ENCODE measurements at regions not wholly inside any gene's neighbourhood (a gene's known extent, or its start where the extent isn't known, plus 50 kb on each side); places are given as distances from the start of the nearest gene placed in this dataset.

DNA sequence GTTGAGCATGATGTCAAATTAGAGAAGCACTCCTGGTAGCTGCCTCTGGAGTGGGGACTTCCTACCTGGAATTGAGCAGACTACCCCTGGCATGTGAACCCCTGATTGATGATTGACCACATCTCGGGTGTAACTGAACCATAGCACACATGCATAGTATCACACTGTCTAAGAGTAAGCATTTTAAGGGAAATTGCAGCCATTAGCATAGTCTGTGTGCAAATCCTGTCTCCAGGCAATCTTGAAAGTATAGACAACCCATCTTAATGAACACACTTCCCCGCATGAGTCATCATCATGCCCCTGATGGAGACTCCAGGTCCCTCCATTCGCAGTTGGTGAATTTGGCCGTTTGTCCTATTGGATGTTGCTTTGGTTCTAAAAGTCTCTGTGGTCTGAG is 131.3 kb downstream of the C11orf91 start:
- peaks cover 18 to 20% of the 10 kb centered on the region in 2 experiments for H3K4me1 Mint-ChIP-seq
- Histone ChIP-seq H3K27ac (ENCODE audit: insufficient read length, low read depth, low read length) (no peak overlapping the region), H3K4me2 (ENCODE audit: insufficient read depth, insufficient read length, low read length) (no peak overlapping the region), H3K4ac (ENCODE audit: low read depth, low read length) (no peak overlapping the region), H3K18ac (ENCODE audit: insufficient read length, low read depth, low read length) (no peak overlapping the region), H3K4me1 (ENCODE audit: insufficient read depth, low read length) (no peaks in the 10 kb centered on the region), H4K8ac (replicated peaks; ENCODE audit: insufficient read length, low read depth, low read length) (no peak overlapping the region), H2AFZ (ENCODE audit: low read length) (no peak overlapping the region), H2BK5ac (ENCODE audit: insufficient read length, low read length) (no peak overlapping the region), H3K9ac (ENCODE audit: extremely low read depth, insufficient read length, low read length) (no peak overlapping the region), H4K20me1 (ENCODE audit: control insufficient read depth, insufficient read depth, insufficient read length) (no peaks in the 10 kb centered on the region), H4K5ac (ENCODE audit: insufficient read length, low read depth, low read length) (no peak overlapping the region), H3K23me2 (ENCODE audit: insufficient read length, low read depth, low read length, poor library complexity, severe bottlenecking) (no peaks in the 10 kb centered on the region), H2BK12ac (ENCODE audit: insufficient read length, low read depth, low read length) (no peak overlapping the region), H3K9me3 (ENCODE audit: control insufficient read depth, low read depth, low read length) (no peaks in the 10 kb centered on the region), H3K79me2 (ENCODE audit: insufficient read depth, low read length) (no peaks in the 10 kb centered on the region), H3K79me1 (ENCODE audit: insufficient read depth, low read depth, low read length, poor library complexity, severe bottlenecking) (no peaks in the 10 kb centered on the region), H2BK120ac (ENCODE audit: low read depth, low read length, poor library complexity, severe bottlenecking) (no peak overlapping the region), H3T11ph (ENCODE audit: low read length) (no peak overlapping the region), H3K27me3 (ENCODE audit: insufficient read depth, low read length) (no peaks in the 10 kb centered on the region), H3K14ac (ENCODE audit: insufficient read depth, low read length) (no peak overlapping the region), H2BK20ac (ENCODE audit: low read depth, low read length, poor library complexity, severe bottlenecking) (no peak overlapping the region), H2AK5ac (ENCODE audit: insufficient read length, low read length) (no peak overlapping the region), H4K91ac (ENCODE audit: insufficient read length, low read depth, low read length) (no peak overlapping the region), H3K23ac (ENCODE audit: insufficient read length, low read depth, low read length) (no peak overlapping the region), H3K56ac (ENCODE audit: insufficient read length, low read depth, low read length) (no peak overlapping the region), H2BK15ac (ENCODE audit: low read depth, low read length) (no peak overlapping the region)
- H3K9me3 Mint-ChIP-seq: peaks cover 7% of the 10 kb centered on the region in 2 experiments; a peak in 2 of 5 replicates
- peaks cover 2 to 13% (median 4%) of the 10 kb centered on the region in 3 experiments; a peak in 4 of 7 replicates for H3K36me3 Mint-ChIP-seq (ENCODE audit: insufficient read depth in 1 of 3, low read depth in 3 of 3)
- no peak overlapping the region for H3K4me3 Mint-ChIP-seq
- TF ChIP-seq CTCF (conservative IDR thresholded peaks at IDR 0.05): no peak
- 0 out of 7 replicates have a peak overlapping the region, but pooled peaks of 1 of the 3 experiments have one; percentile 32 for H3K27ac Mint-ChIP-seq
- peaks cover 2% of the 10 kb centered on the region; the same call in 1 of the 2 replicates for H3K27me3 Mint-ChIP-seq (ENCODE audit: low read depth)
- WGBS (ENCODE audit: extremely low coverage, insufficient read length, low lambda C conversion rate): no CpG with 5 or more reads among the region's 4 CpGs
- DNase-seq: no peak
